ENCODE measurements at regions not wholly inside any gene's neighbourhood (a gene's known extent, or its start where the extent isn't known, plus 50 kb on each side); places are given as distances from the start of the nearest gene placed in this dataset.

- TF ChIP-seq CHD7 (IDR thresholded peaks at IDR 0.05; ENCODE audit: insufficient replicate concordance, low read length) (no peak), USF2 (IDR thresholded peaks at IDR 0.05; ENCODE audit: low read length) (no peak), CTBP2 (IDR thresholded peaks at IDR 0.05; ENCODE audit: borderline replicate concordance, insufficient read depth, insufficient read length, low read length) (no peak), SRF (IDR thresholded peaks at IDR 0.05; ENCODE audit: low read depth, low read length) (no peak), TAF7 (optimal IDR thresholded peaks at IDR 0.05; ENCODE audit: borderline replicate concordance, low read depth, low read length) (no peak), CBX5 (IDR thresholded peaks at IDR 0.05; ENCODE audit: low read depth, low read length) (no peak), SIN3A (conservative IDR thresholded peaks at IDR 0.05 in 1 of 2, IDR thresholded peaks at IDR 0.05 in 1 of 2; ENCODE audit: low read depth in 1 of 2, low read length in 2 of 2) (no peak), EP300 (IDR thresholded peaks at IDR 0.05; ENCODE audit: borderline replicate concordance in 1 of 2, low read depth in 2 of 2, low read length in 2 of 2) (no peak), JUN (IDR thresholded peaks at IDR 0.05; ENCODE audit: low read depth, low read length) (no peak)
Measured at GRCh38 chr5:8726383-8727036, 819.4 kb downstream of the SEMA5A start (continued).

All from H1 (cell line).